ENCODE measurements at regions not wholly inside any gene's neighbourhood (a gene's known extent, or its start where the extent isn't known, plus 50 kb on each side); places are given as distances from the start of the nearest gene placed in this dataset.

DNA sequence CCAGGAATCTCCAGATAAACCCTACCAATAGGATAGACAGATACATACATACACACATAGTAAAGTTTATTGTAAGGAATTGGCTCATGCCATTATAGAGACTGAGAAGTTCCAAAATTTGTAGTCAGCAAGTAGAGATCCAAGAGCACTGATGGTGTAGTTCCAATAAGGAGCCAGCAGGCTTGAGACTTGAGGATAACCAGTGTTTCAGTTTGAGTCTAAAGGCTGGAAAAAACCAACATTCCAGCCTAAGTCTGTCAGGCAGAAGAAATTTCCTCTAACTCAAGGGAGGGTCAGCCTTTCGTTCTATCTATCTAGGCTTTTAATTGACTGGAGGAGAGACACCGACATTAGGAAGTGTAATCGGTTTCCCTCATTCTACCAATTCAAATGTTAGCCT lies 110.2 kb upstream of the TSHZ3 start:
- no peaks in the 10 kb centered on the region for H3K36me3 Mint-ChIP-seq (ENCODE audit: low read depth)
- no peak overlapping the region for H3K27ac Mint-ChIP-seq
- TF ChIP-seq CTCF (IDR thresholded peaks at IDR 0.05), result peak; percentile 51
- peaks cover 11% of the 10 kb centered on the region for H3K4me1 Mint-ChIP-seq (ENCODE audit: low read depth)
- H3K9me3 Mint-ChIP-seq, result no peaks in the 10 kb centered on the region
- no peak overlapping the region for H3K4me3 Mint-ChIP-seq
- H3K27me3 Mint-ChIP-seq (ENCODE audit: insufficient read depth), result no peaks in the 10 kb centered on the region; the same call in 1 of the 2 replicates
- DNase-seq, result peak; percentile 9

DNA sequence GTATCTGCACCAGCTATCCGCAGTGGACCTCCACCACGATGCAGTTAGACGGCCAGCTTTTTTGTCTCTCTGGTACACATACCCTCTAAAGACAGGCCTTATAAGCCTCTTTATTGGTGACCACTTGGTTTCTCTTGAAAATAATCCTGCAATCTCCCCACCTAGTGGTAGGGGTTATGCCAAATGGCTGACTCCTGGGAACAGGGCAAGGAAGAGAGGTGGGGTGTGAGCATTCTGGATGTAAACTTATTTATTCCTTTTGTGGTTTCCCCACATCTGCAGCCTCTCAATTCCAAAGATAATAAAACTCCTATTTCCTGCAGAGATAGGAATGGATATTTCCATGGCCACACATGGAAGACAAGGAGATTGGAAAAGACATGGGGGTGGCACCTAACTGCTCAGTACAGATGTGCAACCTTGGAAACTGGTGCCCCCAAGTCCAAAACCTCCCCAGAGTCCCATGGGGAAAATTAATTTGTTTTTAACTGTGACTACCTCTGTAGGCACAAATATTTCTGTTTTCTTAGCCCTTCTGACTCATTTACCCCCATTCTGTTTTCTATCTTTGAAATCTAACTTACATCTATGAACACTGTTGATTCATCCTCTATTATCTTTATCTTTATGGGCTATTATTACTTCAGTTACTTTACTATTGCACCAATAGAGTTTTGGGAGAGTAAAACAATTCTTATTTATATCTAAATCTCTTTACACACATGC lies 112.7 kb upstream of the TSHZ3 start:
- no peaks in the 10 kb centered on the region for H3K9me3 Mint-ChIP-seq

GRCh38 chr19:31470229-31470939 lies 121.1 kb upstream of the TSHZ3 start:
- H3K36me3 Mint-ChIP-seq (ENCODE audit: low read depth), result no peaks in the 10 kb centered on the region
- TF ChIP-seq CTCF (IDR thresholded peaks at IDR 0.05), result no peak
- no peaks in the 10 kb centered on the region for H3K4me1 Mint-ChIP-seq (ENCODE audit: low read depth)
- DNase-seq, result no peak
- H3K27ac Mint-ChIP-seq, result no peak overlapping the region
- no peaks in the 10 kb centered on the region; the same call in 1 of the 2 replicates for H3K27me3 Mint-ChIP-seq (ENCODE audit: insufficient read depth)
- H3K4me3 Mint-ChIP-seq, result no peak overlapping the region
- H3K9me3 Mint-ChIP-seq, result no peaks in the 10 kb centered on the region

More for the DNA sequence above, 112.7 kb upstream of the TSHZ3 start:
- Mint-ChIP-seq H3K36me3 (ENCODE audit: low read depth) (no peaks in the 10 kb centered on the region), H3K4me3 (no peak overlapping the region), H3K27ac (no peak overlapping the region), H3K4me1 (ENCODE audit: low read depth) (peaks cover 11% of the 10 kb centered on the region), H3K27me3 (ENCODE audit: insufficient read depth) (no peaks in the 10 kb centered on the region)
- peak; percentile 11 for DNase-seq
- peak; percentile 58 for TF ChIP-seq CTCF (IDR thresholded peaks at IDR 0.05)

GRCh38 chr19:31470952-31471351 lies 121.7 kb upstream of the TSHZ3 start:
- H3K4me1 Mint-ChIP-seq (ENCODE audit: low read depth), result no peaks in the 10 kb centered on the region
- H3K36me3 Mint-ChIP-seq (ENCODE audit: low read depth), result no peaks in the 10 kb centered on the region
- H3K27ac Mint-ChIP-seq, result no peak overlapping the region
- no peak for DNase-seq
- no peak for TF ChIP-seq CTCF (IDR thresholded peaks at IDR 0.05)
- H3K9me3 Mint-ChIP-seq, result no peaks in the 10 kb centered on the region
- no peak overlapping the region for H3K4me3 Mint-ChIP-seq
- H3K27me3 Mint-ChIP-seq (ENCODE audit: insufficient read depth), result no peaks in the 10 kb centered on the region; the same call in 1 of the 2 replicates

DNA sequence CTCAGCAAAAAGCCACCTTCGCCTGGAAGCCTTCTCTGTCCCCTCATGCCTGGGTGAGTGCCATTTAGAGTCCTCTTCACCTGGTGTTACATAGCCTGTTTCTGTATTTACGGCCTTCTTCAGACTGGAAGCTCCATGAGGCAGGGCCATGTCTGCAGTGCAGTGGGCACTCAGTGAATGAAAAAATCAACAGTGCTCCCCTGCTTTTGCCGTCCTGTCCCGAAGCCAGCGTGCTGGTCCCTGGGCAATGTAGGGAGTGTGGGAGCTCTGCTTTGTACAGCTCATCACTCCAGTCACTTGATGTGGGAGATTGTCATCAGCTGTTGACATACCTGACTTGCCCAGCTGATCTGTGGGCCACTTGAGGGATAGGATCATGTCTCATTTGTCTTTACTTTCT lies 129.0 kb upstream of the TSHZ3 start:
- Mint-ChIP-seq H3K27me3 (ENCODE audit: insufficient read depth) (peaks cover 2% of the 10 kb centered on the region; the same call in 1 of the 2 replicates), H3K36me3 (ENCODE audit: low read depth) (no peaks in the 10 kb centered on the region), H3K27ac (no peak overlapping the region), H3K4me3 (no peak overlapping the region), H3K4me1 (ENCODE audit: low read depth) (no peaks in the 10 kb centered on the region), H3K9me3 (no peaks in the 10 kb centered on the region)
- DNase-seq, result no peak
- TF ChIP-seq CTCF (IDR thresholded peaks at IDR 0.05), result no peak

Data from HFFc6 (cell line).